Spinal cord (tissue), 9 donors: ENCODE measurements at regions not wholly inside any gene's neighbourhood (a gene's known extent, or its start where the extent isn't known, plus 50 kb on each side); places are given as distances from the start of the nearest gene placed in this dataset.
A peak's percentile ranks its signal among the peaks of the same experiment; 100 is the strongest.
"Not testable (repeated sequence)": the region's sequence is repeated elsewhere in the genome, so short reads cannot be mapped to it uniquely, and the experiment has no call there.

Source experiments
- DNase-seq, 6 donors: peaks; one replicate each; pipeline versions ENCODE4 v3.0.0 to v3.0.0-alpha.2; 2013 to 2015; ENCODE audit warnings: low spot score in 6 of 6, low read depth in 4 of 6
- H3K27ac ChIP-seq: one replicate; pipeline ENCODE4 v1.5.1; 2013; ENCODE audit warnings: low read depth, low read length, control low read depth
- H3K27me3 ChIP-seq: one replicate; pipeline ENCODE4 v1.6.1; 2013; ENCODE audit warnings: low read length; ENCODE audit not compliant: control insufficient read depth, insufficient read depth
- H3K36me3 ChIP-seq: one replicate; pipeline ENCODE4 v1.6.1; 2013; ENCODE audit warnings: low read length; ENCODE audit not compliant: control insufficient read depth, insufficient read depth
- H3K4me1 ChIP-seq: one replicate; pipeline ENCODE4 v1.6.1; 2013; ENCODE audit warnings: low read length; ENCODE audit not compliant: control insufficient read depth, insufficient read depth
- H3K4me3 ChIP-seq: one replicate; pipeline ENCODE4 v1.5.1; 2013; ENCODE audit warnings: low read depth, low read length, control low read depth
- H3K9me3 ChIP-seq: one replicate; pipeline ENCODE4 v1.6.1; 2013; ENCODE audit warnings: low read length; ENCODE audit not compliant: control insufficient read depth, insufficient read depth
- WGBS: methylation state at CpG from one replicate; pipeline ENCODE4 v1.1.5; 2013; ENCODE audit warnings: missing lambda C conversion rate; ENCODE audit not compliant: insufficient coverage; 5-methylcytosine and 5-hydroxymethylcytosine counted together
- donor health status: healthy.

- no peaks in the 10 kb centered on the region for H3K27me3 ChIP-seq
- DNase-seq, result peak in 1 of 6 donors; percentile 21
These were observed 269.9 kb upstream of the SYNCRIP start for GRCh38 chr6:85912582-85912981.

GRCh38 chr6:85911067-85911466 is 268.4 kb upstream of the SYNCRIP start:
- Histone ChIP-seq H3K4me3 (no peak overlapping the region), H3K27ac (no peak overlapping the region), H3K9me3 (peaks cover 2% of the 10 kb centered on the region), H3K4me1 (no peaks in the 10 kb centered on the region), H3K36me3 (no peaks in the 10 kb centered on the region), H3K27me3 (no peaks in the 10 kb centered on the region)
- no peak for DNase-seq
- 89% methylated on average over 9 of the region's 9 CpGs for WGBS

More at GRCh38 chr6:85912582-85912981, 269.9 kb upstream of the SYNCRIP start:
- no peaks in the 10 kb centered on the region for H3K9me3 ChIP-seq
- no peak overlapping the region for H3K27ac ChIP-seq
- H3K4me1 ChIP-seq, result no peaks in the 10 kb centered on the region
- no peaks in the 10 kb centered on the region for H3K36me3 ChIP-seq
- no peak overlapping the region for H3K4me3 ChIP-seq
- WGBS, result 60% methylated on average over 1 of the region's 3 CpGs

GRCh38 chr6:85908120-85908519 is 265.4 kb upstream of the SYNCRIP start:
- 88% methylated on average over 4 of the region's 4 CpGs for WGBS
- not testable (repeated sequence) for H3K4me1 ChIP-seq, H3K27me3 ChIP-seq, H3K36me3 ChIP-seq, H3K9me3 ChIP-seq, H3K4me3 ChIP-seq, DNase-seq, H3K27ac ChIP-seq

GRCh38 chr6:85892346-85892745 is 249.7 kb upstream of the SYNCRIP start:
- Histone ChIP-seq H3K36me3 (no peaks in the 10 kb centered on the region), H3K9me3 (no peaks in the 10 kb centered on the region), H3K27me3 (no peaks in the 10 kb centered on the region), H3K4me1 (no peaks in the 10 kb centered on the region), H3K4me3 (no peak overlapping the region), H3K27ac (no peak overlapping the region)
- DNase-seq, result no peak
- 83% methylated on average over 1 of the region's 3 CpGs for WGBS

- Histone ChIP-seq H3K4me1 (no peaks in the 10 kb centered on the region), H3K27ac (no peak overlapping the region), H3K27me3 (no peaks in the 10 kb centered on the region)
These were observed 244.8 kb upstream of the SYNCRIP start for GRCh38 chr6:85887461-85887860.

GRCh38 chr6:85868685-85869084 is 226.0 kb upstream of the SYNCRIP start:
- WGBS, result no CpG with 5 or more reads among the region's 5 CpGs
- H3K4me3 ChIP-seq, result no peak overlapping the region
- no peaks in the 10 kb centered on the region for H3K27me3 ChIP-seq
- no peak for DNase-seq
- no peaks in the 10 kb centered on the region for H3K9me3 ChIP-seq
- H3K4me1 ChIP-seq, result peaks cover 7% of the 10 kb centered on the region
- H3K27ac ChIP-seq, result no peak overlapping the region
- H3K36me3 ChIP-seq, result no peaks in the 10 kb centered on the region

More at GRCh38 chr6:85887461-85887860, 244.8 kb upstream of the SYNCRIP start:
- H3K9me3 ChIP-seq, result no peaks in the 10 kb centered on the region
- DNase-seq, result no peak
- H3K4me3 ChIP-seq, result no peak overlapping the region
- no peaks in the 10 kb centered on the region for H3K36me3 ChIP-seq

GRCh38 chr6:85867595-85867994 is 224.9 kb upstream of the SYNCRIP start:
- no peaks in the 10 kb centered on the region for H3K9me3 ChIP-seq
- H3K36me3 ChIP-seq, result no peaks in the 10 kb centered on the region
- H3K4me1 ChIP-seq, result peaks cover 7% of the 10 kb centered on the region
- DNase-seq, result no peak
- H3K27me3 ChIP-seq, result no peaks in the 10 kb centered on the region
- no peak overlapping the region for H3K4me3 ChIP-seq
- no peak overlapping the region for H3K27ac ChIP-seq

- Histone ChIP-seq H3K4me3 (no peak overlapping the region), H3K9me3 (no peaks in the 10 kb centered on the region), H3K27ac (no peak overlapping the region), H3K4me1 (peaks cover 7% of the 10 kb centered on the region), H3K36me3 (no peaks in the 10 kb centered on the region), H3K27me3 (no peaks in the 10 kb centered on the region)
- 62% methylated on average over 4 of the region's 10 CpGs for WGBS
- no peak for DNase-seq
These were observed 224.2 kb upstream of the SYNCRIP start for GRCh38 chr6:85866758-85867401.

- peaks cover 7% of the 10 kb centered on the region for H3K4me1 ChIP-seq
- no peak for DNase-seq
- peak overlapping the region; percentile 61 for H3K27ac ChIP-seq
- WGBS, result 40% methylated on average over 1 of the region's 5 CpGs
- H3K27me3 ChIP-seq, result no peaks in the 10 kb centered on the region
- H3K9me3 ChIP-seq, result no peaks in the 10 kb centered on the region
- peak overlapping the region; percentile 38 for H3K4me3 ChIP-seq
- H3K36me3 ChIP-seq, result no peaks in the 10 kb centered on the region
These were observed 223.7 kb upstream of the SYNCRIP start for GRCh38 chr6:85866370-85866730.

- DNase-seq, result peak in 2 of 6 donors; percentile 12 to 37
- peak overlapping the region; percentile 38 for H3K4me3 ChIP-seq
- peaks cover 7% of the 10 kb centered on the region for H3K4me1 ChIP-seq
- H3K27ac ChIP-seq, result peak overlapping the region; percentile 61
- H3K27me3 ChIP-seq, result no peaks in the 10 kb centered on the region
- no peaks in the 10 kb centered on the region for H3K9me3 ChIP-seq
- WGBS, result 7% methylated on average over 6 of the region's 8 CpGs
- no peaks in the 10 kb centered on the region for H3K36me3 ChIP-seq
These were observed 223.0 kb upstream of the SYNCRIP start for GRCh38 chr6:85865420-85866369.
